22Rv1 (cell line): ENCODE measurements at regions not wholly inside any gene's neighbourhood (a gene's known extent, or its start where the extent isn't known, plus 50 kb on each side); places are given as distances from the start of the nearest gene placed in this dataset.

Source experiments
- H3K27ac ChIP-seq: fragments of 450-650 bp; 2 replicates; pipeline ENCODE4 v1.5.1; 2017
- ZFX ChIP-seq: fragments of 450-650 bp; IDR thresholded peaks from 2 replicates; pipeline ENCODE4 v1.6.1; 2017; ENCODE audit warnings: antibody characterized with exemption, borderline replicate concordance
- TF ChIP-seq, protein P1 (sequence below): fragments of 450-650 bp; IDR thresholded peaks from 2 replicates; pipeline ENCODE4 v1.5.1; 2017; ENCODE audit warnings: mild to moderate bottlenecking

- TF ChIP-seq, protein P1, sequence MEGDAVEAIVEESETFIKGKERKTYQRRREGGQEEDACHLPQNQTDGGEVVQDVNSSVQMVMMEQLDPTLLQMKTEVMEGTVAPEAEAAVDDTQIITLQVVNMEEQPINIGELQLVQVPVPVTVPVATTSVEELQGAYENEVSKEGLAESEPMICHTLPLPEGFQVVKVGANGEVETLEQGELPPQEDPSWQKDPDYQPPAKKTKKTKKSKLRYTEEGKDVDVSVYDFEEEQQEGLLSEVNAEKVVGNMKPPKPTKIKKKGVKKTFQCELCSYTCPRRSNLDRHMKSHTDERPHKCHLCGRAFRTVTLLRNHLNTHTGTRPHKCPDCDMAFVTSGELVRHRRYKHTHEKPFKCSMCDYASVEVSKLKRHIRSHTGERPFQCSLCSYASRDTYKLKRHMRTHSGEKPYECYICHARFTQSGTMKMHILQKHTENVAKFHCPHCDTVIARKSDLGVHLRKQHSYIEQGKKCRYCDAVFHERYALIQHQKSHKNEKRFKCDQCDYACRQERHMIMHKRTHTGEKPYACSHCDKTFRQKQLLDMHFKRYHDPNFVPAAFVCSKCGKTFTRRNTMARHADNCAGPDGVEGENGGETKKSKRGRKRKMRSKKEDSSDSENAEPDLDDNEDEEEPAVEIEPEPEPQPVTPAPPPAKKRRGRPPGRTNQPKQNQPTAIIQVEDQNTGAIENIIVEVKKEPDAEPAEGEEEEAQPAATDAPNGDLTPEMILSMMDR, result no peak
- TF ChIP-seq ZFX, result no peak
- H3K27ac ChIP-seq, result no peak overlapping the region
Observed at GRCh38 chr13:38535261-38535660, 151.6 kb upstream of the FREM2 start.

- TF ChIP-seq ZFX, result no peak
- TF ChIP-seq, protein P1, result no peak
- no peak overlapping the region for H3K27ac ChIP-seq
Observed at GRCh38 chr13:38537051-38537450, 149.8 kb upstream of the FREM2 start.

DNA sequence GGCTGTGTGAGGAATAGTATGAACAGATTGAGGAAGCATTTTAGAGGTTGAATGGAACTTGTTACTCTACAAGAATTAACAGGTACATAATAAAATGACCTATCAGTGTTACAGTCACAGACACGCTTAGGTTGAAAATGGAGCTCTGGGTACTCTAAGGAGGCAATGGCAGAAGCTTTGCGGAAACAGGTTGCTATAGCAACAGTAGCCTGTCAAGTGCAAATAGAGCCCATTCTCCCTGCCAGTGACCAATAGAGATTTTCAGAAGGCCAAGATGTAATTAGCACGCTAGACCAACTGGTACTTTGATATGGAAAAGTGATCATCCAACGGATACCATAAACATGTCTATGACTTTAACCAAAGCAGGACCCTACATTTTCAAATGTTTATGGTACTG, 148.5 kb upstream of the FREM2 start:
- TF ChIP-seq, protein P1, result no peak
- no peak for TF ChIP-seq ZFX
- no peak overlapping the region for H3K27ac ChIP-seq

- TF ChIP-seq, protein P1, result no peak
- TF ChIP-seq ZFX, result no peak
- no peak overlapping the region for H3K27ac ChIP-seq
Observed at GRCh38 chr13:38539632-38540031, 147.2 kb upstream of the FREM2 start.

DNA sequence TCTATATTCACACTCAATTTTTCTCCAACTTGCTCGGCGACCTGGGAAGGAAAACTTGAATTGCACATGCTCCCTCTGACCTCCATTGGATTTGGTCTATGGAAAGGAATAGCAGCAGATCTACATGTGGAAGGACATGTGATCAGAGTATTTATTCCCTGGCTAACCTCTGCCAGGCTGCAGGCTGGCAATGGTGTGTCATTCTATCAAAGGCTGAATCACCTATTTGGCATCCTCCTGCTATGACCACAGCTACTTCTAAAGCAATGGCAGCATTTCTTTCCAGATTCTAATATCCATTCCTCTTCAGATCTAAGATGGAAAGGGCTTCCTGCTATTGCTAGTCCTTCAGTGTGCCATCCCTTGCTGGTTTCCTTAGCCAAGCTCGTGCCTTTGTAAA, 144.3 kb upstream of the FREM2 start:
- no peak overlapping the region for H3K27ac ChIP-seq

GRCh38 chr13:38543561-38543960, 143.3 kb upstream of the FREM2 start:
- TF ChIP-seq, protein P1, result no peak
- TF ChIP-seq ZFX, result no peak
- no peak overlapping the region for H3K27ac ChIP-seq

More for the DNA sequence above, 144.3 kb upstream of the FREM2 start:
- TF ChIP-seq, protein P1, result no peak
- no peak for TF ChIP-seq ZFX

- H3K27ac ChIP-seq, result no peak overlapping the region
- TF ChIP-seq, protein P1, result no peak
- TF ChIP-seq ZFX, result no peak
Observed at GRCh38 chr13:38563739-38564138, 123.1 kb upstream of the FREM2 start.
